CD4-positive, alpha-beta T cell treated with Interleukin-2 at 100 ng/mL for 4 hours (primary cell): ENCODE measurements at regions not wholly inside any gene's neighbourhood (a gene's known extent, or its start where the extent isn't known, plus 50 kb on each side); places are given as distances from the start of the nearest gene placed in this dataset.
"Not testable (repeated sequence)": the region's sequence is repeated elsewhere in the genome, so short reads cannot be mapped to it uniquely, and the experiment has no call there.

Experiments used
- DNase-seq: peaks from one replicate; pipeline ENCODE4 v3.0.0-alpha.2; 2020; ENCODE audit warnings: low spot score

- not testable (repeated sequence) for DNase-seq
Observed at GRCh38 chrX:63179852-63180251, 171.3 kb downstream of the SPIN4 start.

- not testable (repeated sequence) for DNase-seq
Observed at GRCh38 chrX:63176578-63176977, 174.6 kb downstream of the SPIN4 start.

- not testable (repeated sequence) for DNase-seq
Observed at GRCh38 chrX:63173841-63174718, 177.1 kb downstream of the SPIN4 start.

- DNase-seq = not testable (repeated sequence)
Observed at GRCh38 chrX:63169416-63169815, 181.7 kb downstream of the SPIN4 start.

- DNase-seq = not testable (repeated sequence)
Observed at GRCh38 chrX:63168949-63169348, 182.2 kb downstream of the SPIN4 start.

- not testable (repeated sequence) for DNase-seq
Observed at GRCh38 chrX:63167002-63167401, 184.1 kb downstream of the SPIN4 start.

- DNase-seq = not testable (repeated sequence)
Observed at GRCh38 chrX:63160994-63161393, 190.1 kb downstream of the SPIN4 start.

- not testable (repeated sequence) for DNase-seq
Observed at GRCh38 chrX:63160340-63160739, 190.8 kb downstream of the SPIN4 start.

GRCh38 chrX:63145526-63145925, 205.6 kb downstream of the SPIN4 start:
- DNase-seq = not testable (repeated sequence)

- not testable (repeated sequence) for DNase-seq
Observed at GRCh38 chrX:63142588-63142987, 208.5 kb downstream of the SPIN4 start.

- not testable (repeated sequence) for DNase-seq
Observed at GRCh38 chrX:63135859-63136258, 215.3 kb downstream of the SPIN4 start.

GRCh38 chrX:63128509-63128908, 222.6 kb downstream of the SPIN4 start:
- peak; percentile 1 for DNase-seq

GRCh38 chrX:63115196-63115595, 235.9 kb downstream of the SPIN4 start:
- no peak for DNase-seq

GRCh38 chrX:63101879-63102620, 249.1 kb downstream of the SPIN4 start:
- no peak for DNase-seq

GRCh38 chrX:63058204-63058603, 292.9 kb downstream of the SPIN4 start:
- DNase-seq = no peak

- DNase-seq = no peak
Observed at GRCh38 chrX:63050225-63050624, 300.9 kb downstream of the SPIN4 start.

GRCh38 chrX:63032811-63033210, 318.3 kb downstream of the SPIN4 start:
- no peak for DNase-seq

- DNase-seq = no peak
Observed at GRCh38 chrX:63013549-63013948, 337.6 kb downstream of the SPIN4 start.

- DNase-seq = no peak
Observed at GRCh38 chrX:63012574-63012973, 338.6 kb downstream of the SPIN4 start.

- DNase-seq = not testable (repeated sequence)
Observed at GRCh38 chrX:63000196-63000595, 350.9 kb downstream of the SPIN4 start.
